ENCODE measurements at regions not wholly inside any gene's neighbourhood (a gene's known extent, or its start where the extent isn't known, plus 50 kb on each side); places are given as distances from the start of the nearest gene placed in this dataset.

DNA sequence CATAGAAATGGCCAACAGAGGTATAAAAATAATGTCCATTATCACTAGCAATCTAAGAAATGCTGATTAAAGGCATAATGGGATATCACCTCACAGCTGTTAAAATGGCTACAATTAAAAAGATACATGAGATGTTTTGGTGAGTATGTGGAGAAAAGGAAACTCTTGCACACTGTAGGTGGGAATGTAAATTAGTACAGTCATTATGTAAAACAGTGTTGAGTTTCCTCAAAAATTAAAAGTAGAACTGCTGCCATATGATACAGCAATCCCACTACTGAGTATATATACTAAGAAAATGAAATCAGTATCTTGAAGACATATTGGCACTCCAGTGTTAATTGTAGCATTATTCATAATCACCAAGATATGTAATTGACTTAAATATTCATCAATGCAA, 982.2 kb upstream of the EPHA6 start:
- TF ChIP-seq, protein P1, sequence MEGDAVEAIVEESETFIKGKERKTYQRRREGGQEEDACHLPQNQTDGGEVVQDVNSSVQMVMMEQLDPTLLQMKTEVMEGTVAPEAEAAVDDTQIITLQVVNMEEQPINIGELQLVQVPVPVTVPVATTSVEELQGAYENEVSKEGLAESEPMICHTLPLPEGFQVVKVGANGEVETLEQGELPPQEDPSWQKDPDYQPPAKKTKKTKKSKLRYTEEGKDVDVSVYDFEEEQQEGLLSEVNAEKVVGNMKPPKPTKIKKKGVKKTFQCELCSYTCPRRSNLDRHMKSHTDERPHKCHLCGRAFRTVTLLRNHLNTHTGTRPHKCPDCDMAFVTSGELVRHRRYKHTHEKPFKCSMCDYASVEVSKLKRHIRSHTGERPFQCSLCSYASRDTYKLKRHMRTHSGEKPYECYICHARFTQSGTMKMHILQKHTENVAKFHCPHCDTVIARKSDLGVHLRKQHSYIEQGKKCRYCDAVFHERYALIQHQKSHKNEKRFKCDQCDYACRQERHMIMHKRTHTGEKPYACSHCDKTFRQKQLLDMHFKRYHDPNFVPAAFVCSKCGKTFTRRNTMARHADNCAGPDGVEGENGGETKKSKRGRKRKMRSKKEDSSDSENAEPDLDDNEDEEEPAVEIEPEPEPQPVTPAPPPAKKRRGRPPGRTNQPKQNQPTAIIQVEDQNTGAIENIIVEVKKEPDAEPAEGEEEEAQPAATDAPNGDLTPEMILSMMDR (IDR thresholded peaks at IDR 0.05; ENCODE audit: poor library complexity, severe bottlenecking): no peak
- TF ChIP-seq EZH2 (IDR thresholded peaks at IDR 0.05; ENCODE audit: borderline replicate concordance, insufficient read depth, low read length, poor library complexity, severe bottlenecking) (no peak), POLR2AphosphoS5 (IDR thresholded peaks at IDR 0.05) (no peak), RAD21 (conservative IDR thresholded peaks at IDR 0.05) (no peak), EP300 (conservative IDR thresholded peaks at IDR 0.05; ENCODE audit: poor library complexity, severe bottlenecking) (no peak), TAF1 (IDR thresholded peaks at IDR 0.05; ENCODE audit: low read depth) (no peak)
- TF ChIP-seq, protein P2, sequence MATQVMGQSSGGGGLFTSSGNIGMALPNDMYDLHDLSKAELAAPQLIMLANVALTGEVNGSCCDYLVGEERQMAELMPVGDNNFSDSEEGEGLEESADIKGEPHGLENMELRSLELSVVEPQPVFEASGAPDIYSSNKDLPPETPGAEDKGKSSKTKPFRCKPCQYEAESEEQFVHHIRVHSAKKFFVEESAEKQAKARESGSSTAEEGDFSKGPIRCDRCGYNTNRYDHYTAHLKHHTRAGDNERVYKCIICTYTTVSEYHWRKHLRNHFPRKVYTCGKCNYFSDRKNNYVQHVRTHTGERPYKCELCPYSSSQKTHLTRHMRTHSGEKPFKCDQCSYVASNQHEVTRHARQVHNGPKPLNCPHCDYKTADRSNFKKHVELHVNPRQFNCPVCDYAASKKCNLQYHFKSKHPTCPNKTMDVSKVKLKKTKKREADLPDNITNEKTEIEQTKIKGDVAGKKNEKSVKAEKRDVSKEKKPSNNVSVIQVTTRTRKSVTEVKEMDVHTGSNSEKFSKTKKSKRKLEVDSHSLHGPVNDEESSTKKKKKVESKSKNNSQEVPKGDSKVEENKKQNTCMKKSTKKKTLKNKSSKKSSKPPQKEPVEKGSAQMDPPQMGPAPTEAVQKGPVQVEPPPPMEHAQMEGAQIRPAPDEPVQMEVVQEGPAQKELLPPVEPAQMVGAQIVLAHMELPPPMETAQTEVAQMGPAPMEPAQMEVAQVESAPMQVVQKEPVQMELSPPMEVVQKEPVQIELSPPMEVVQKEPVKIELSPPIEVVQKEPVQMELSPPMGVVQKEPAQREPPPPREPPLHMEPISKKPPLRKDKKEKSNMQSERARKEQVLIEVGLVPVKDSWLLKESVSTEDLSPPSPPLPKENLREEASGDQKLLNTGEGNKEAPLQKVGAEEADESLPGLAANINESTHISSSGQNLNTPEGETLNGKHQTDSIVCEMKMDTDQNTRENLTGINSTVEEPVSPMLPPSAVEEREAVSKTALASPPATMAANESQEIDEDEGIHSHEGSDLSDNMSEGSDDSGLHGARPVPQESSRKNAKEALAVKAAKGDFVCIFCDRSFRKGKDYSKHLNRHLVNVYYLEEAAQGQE (IDR thresholded peaks at IDR 0.05; ENCODE audit: borderline replicate concordance): no peak
